GM21717 (cell line): ENCODE measurements at regions not wholly inside any gene's neighbourhood (a gene's known extent, or its start where the extent isn't known, plus 50 kb on each side); places are given as distances from the start of the nearest gene placed in this dataset.

ENCODE experiments used
- ATAC-seq: cut with Tn5 transposase; IDR thresholded peaks from one replicate; pipeline ENCODE4 v1.9.1; 2021; ENCODE audit warnings: mild to moderate bottlenecking, moderate library complexity; ENCODE audit not compliant: unreplicated experiment

DNA sequence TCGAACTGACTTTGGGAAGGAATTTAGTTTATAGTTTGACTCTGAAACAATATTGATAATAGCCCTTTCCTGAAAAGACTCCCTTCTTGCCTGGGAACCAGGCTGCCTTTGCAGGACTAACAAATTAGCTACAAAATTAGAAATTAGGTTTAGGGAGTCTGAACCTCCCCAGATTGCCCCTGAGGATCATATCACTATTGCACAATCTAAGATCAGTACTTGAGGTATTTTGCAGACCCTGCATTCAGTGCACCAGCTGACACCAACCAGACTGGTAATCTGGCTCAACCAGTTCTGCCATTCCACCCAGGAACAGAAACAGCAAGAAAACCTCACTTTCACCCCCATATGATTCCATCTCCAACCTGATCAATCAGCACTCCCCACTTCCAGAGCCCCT lies 131.8 kb upstream of the GALNT5 start:
- no peak for ATAC-seq

DNA sequence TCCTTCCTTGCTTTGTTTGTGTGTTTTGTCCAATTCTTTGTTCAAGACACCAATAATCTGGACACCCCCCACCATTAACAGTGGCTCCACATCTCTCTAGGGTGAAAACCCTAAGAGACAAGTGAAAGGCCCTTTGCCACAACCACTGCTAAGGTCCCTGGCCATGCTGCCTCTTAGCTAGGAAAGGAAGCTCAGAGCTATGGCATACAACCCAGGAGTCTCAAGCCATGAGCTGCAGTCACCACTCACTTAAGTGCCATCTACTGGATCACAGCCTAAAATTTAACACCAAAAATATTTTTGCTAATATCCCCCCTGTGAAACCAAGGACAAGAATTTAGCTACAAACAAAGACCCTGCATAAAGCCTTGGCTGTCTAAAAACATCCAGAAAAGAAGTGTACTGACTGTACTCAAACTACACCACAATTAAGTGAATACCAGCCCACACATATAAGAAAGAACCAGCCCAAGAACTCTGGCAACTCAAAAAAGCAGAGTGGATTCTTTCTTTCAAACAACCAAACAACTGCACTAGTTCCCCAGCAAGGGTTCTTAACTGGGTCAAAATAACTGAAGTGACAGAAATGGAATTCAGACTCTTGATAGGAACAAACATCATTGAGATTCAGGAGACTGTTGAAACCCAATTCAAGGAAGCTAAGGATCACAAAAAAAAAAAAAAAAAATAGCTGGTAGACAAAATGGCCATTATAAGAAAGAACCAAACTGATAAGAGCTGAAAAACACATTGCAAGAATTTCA lies 130.1 kb upstream of the GALNT5 start:
- no peak for ATAC-seq

DNA sequence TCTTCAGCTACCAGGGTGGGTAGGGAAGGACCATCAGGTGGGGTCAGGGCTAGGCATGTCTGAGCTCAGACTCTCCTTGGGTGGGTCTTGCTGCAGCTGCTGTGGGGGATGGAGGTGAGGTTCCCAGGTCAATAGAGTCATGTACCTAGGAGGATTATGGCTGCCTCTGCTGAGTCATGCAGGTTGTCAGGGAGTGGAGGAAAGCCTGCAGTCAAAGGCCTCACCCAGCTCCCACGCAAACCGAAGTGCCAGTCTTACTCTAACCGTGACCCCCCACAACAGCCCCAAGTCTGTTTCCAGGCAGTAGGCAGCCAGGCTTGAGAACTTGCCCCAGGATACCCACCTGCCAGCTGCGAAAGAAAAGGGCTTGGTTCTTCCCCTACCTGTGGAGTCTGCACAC lies 113.6 kb upstream of the GALNT5 start:
- ATAC-seq, result no peak

DNA sequence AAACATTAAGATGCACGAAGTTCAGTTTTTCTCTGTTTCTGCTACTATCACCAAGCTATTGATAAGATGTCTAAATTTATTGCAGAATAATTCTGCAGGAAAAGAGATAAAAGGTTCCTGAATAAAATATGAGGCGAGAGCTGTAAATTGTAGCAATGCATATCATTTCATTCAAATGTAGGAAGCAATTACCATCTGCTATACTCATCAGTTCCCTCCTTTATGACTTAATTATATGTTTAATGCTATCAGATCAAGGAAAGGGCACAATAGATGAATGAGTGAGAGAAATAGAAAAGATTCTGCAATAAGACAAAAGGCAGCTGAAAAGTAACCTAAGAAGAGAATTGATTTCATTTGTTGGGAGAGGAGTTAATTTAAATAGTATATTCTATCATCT lies 108.2 kb upstream of the GALNT5 start:
- ATAC-seq, result no peak

DNA sequence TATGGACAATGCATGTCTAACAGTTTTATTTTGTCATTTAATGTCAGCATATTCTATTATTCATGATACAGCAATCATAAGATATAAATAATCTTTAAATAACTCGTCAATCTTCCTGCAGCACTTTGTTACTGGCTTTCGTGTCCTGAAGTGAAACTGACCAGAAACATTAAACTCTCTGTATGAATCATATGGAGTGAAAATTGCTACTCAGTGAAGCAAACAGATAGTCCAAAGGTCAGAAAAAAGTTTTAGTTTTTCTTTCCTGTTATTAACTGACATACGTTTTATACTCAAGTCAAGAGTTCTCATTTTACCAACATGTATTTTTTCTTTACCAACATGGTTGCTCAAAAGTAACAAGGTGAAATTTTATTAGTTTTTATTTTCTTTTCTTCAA lies 106.8 kb upstream of the GALNT5 start:
- peak; percentile 88 for ATAC-seq

DNA sequence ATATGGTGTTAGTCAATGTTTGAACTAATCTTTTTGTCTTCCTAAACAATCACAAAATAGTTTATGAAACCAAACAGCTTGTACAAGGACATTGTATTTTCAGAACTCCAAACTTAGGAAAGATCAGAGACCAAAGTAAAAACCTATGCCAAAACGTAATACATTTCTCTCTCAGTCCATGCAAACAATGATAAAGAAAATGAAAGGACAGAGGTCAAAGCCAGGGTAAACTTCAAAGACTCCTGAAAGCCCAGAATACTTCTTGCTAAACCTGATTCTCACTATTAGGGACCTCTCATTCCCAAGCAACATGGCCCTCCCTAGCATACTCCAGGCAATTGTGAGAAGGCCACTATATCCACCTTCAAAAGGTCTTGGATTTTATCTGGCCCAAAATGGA lies 105.1 kb upstream of the GALNT5 start:
- peak; percentile 36 for ATAC-seq

DNA sequence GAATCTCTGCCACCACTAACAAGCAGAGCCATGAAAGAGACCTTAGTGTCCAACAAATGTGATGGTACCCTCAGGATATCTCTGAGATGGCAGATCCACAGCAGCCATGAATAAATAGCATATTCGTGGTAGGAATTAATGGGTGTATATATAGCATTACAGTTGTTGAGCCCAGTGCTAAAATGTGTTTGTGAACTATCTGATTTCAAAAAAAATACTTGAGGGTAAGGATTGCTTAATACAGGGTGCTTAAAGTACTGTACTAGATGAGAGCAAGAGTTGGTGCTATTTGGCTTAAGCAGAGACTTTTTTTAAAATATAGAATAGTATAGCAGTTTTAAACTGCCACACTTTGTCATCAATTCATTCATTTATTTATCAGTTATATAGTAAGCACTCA lies 101.5 kb upstream of the GALNT5 start:
- ATAC-seq, result no peak

DNA sequence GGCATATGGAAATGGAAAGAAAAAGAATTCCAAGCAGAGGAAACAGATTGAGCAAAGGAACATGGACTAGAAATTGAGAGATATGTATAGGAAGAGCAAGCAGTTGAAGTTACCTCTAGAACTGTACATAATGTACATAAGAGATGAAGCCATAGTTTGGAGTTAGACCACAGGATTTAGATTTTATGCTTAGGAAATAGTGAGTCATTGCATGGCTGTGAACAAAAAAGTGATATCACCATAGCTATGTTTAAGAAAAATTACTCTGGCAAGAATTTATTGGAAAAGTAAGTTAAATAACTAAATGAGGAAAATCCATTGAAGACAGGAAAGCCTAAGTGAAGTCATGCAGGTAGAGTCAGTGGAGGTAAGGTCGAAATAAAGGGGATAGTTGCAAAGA lies 99.4 kb upstream of the GALNT5 start:
- no peak for ATAC-seq

DNA sequence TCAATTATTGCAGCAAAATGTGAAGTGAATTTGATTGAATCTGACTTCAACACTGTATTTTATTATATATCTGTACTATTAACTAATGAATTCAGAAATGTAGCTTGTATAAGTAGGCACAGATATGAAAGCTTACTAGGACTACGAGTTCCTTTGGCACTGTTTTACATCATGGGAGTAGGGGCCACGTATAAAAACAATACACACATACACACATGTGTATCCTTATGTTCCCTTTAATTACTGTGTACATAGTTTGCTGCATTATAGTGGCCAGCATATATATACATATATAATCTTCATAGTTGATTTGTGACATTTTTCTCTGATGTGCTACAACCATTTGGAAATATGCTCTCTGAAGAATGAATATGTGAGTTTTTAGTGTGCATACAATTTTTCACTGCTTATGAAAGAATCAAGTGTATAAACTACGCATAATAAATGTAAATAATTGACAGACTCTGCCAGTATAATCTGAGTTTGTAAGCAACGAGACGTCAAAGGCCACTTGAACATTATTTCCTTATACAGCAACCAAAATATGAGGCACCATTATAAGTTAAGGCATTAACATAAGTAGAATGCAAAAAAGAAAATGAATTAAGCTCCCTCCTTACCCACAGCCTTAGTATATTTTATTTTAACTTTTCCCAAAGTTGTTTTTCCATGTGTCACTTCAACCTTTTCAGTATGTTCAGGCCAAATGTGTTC lies 98.1 kb upstream of the GALNT5 start:
- no peak for ATAC-seq

DNA sequence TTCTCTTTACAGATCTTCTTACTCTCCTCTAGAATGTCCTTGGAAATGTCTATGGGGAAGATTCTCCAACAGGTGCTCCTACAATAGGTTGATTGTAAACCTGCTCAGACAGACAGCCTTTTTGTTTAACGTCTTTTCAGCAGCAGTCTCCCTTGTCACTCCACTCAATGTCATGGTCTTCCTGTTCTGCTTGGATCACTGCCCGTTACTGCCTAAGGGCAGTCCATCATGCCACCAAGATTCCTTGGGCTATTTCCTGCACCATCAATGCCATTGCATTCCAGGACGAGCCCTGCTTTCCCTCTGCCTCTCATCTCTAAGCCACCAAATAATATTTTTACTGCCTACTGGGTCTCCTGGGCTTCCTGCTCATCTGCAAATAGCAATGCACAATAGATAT lies 97.4 kb upstream of the GALNT5 start:
- ATAC-seq, result no peak

DNA sequence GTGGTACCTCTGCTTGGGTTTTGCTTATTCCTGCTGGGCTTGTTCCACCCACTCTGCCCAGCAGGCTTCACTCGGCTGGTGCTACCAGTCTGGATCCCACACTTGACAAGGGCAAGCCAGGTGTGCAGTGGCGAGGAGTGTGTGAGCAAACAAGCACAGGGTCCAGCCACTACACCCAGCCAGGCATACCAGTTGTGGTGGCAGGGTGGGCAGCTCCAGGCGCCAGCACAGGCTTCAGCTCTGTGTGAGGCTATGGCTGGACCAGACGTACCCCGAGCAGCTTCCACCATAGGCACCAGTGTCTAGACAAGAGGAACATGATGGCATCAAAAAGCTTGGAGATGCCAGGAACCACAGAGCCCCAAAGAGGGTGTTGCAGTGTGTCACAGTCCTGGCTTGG lies 93.1 kb upstream of the GALNT5 start:
- no peak for ATAC-seq

DNA sequence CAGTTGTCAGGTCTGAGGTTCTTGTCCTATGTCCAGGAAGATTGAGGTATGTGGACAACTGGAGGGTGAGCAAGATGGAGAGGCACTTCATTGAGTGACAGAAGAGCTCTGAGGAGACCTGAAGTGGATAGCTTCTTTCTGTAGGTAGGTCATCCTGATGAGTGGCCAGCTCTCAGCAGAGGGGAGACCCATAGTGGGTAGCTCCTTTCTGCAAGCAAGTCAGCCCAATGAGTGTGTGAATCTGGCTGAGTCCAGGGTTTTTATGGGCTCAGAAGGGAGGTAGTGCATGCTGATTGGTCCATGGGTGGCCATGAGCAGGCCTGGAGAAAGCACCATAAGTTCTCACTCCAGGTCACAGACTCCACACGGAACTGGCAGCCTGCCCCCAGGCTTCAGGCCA lies 92.6 kb upstream of the GALNT5 start:
- no peak for ATAC-seq

DNA sequence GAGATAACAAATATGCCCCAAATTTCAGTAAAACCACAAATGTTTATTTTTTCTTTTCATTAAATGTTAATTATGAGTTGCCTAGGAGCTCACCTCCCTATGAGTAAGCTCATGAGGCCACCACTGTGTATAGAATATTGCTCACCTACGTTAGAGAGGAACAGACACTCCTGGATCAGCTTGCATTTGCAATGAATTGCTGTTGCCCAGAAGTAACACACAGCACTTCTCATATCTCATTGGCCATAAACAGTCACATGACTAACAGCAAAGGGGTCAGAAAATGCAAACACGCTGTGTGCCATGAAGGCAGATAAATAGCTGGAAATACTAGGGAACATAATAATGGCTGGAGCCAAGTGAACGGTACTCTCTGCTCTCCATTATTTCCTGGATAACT lies 89.0 kb upstream of the GALNT5 start:
- no peak for ATAC-seq

DNA sequence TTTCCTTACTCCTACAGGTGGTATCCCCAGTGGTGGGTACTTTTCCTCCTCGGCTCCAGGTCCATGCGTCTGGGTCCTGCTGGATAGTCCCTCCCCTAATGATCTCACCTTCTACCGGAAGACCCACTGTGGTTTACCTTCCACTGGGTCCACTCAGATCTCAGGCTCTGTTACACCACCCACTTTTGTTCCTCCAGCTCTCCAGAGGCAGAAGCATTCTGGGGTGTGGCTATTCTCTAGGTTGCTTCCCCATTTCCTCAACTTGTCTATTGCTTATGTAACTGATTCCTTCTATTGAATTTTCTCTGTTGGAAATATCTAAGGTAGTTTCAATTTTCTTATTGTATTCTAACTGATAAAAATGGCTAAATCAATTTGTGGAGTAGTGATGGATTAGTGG lies 87.6 kb upstream of the GALNT5 start:
- ATAC-seq, result no peak

DNA sequence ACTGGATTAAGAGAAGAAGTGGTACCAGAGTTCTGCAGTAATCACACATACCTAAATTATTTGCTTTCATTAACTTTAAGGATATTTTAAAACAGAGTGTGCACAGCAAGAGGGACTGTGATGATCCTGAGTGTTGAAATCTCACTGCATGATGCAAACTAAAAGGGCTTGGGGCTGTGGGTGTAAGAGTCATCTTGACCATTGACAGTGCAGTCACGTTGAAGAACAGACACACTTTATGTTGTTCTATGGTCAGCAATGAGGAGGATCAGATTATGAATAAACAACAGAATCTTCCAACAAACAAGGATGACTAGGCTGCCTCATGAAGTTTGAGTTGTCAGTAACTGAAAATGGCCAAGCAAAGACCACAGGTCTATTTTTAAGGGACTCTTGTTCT lies 87.2 kb upstream of the GALNT5 start:
- ATAC-seq, result no peak

DNA sequence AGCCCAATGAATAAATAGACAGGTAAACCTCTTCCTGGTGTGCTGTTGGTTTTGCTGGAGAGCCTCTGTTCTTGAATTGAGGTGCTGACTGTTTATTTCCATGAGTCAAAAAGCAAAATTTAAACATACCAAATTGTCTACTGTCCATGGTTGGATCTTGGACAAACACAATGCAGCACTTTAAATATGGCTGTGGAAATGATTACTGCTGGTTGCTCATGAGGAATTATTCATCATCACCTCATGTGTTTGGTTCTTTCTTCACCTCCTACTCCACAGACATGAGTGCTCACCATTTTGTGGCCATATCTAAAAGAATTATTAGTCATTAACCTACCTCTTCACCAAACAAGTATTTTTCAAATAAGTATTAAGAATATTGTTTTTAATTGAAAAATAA lies 85.3 kb upstream of the GALNT5 start:
- no peak for ATAC-seq

DNA sequence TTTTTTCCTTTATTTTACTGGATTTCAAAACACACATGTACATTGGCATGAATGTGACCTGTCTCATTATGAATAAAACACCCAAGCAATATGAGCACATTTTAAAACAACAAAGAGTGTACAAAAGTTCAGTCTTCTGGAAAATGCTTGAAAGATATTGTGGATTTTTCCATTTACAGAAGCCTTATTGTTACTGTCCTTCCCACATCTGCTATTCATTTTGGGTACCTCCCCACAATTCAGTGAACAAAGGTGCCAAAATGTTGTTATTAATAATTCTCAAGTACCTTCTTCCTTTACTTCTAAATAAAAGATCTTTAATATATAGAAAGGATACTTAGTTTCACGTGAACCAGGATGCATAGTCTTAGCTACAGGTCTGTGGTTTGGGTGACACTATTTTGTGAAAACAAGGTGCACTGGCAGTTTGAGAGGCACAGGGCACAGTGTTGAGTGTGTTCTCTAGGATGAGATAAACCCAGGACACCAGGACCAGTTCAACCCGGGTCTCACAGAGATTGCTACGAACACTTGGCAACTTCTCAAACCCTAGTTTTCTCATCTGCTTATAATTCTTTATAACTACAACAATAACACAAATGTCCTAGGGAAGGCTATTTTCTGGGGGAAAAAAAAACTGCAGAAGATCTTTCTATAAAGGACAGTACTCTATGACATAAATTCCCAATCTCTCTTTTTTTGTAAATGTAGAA lies 84.5 kb upstream of the GALNT5 start:
- ATAC-seq, result no peak

DNA sequence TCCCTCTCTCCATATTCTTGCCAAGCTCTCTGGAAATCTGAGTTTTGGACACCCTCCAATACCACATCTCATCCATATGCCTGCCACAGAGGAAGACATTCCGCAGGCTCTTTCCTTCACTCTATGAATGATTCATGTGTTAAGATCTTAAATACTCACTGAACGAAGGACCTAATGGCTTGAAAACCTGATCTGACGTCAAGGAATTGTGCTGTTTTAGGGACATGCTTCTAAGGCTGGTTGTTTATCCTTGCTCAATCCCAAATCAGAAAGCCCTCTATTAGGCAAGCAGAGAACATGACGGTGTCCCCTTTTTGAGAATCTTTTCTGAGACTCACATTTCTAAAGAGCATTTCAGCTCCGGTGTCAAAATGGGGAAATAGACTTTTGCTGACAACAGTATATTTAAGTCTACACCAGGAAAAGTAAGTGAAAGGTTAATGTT lies 83.7 kb upstream of the GALNT5 start:
- ATAC-seq, result no peak

DNA sequence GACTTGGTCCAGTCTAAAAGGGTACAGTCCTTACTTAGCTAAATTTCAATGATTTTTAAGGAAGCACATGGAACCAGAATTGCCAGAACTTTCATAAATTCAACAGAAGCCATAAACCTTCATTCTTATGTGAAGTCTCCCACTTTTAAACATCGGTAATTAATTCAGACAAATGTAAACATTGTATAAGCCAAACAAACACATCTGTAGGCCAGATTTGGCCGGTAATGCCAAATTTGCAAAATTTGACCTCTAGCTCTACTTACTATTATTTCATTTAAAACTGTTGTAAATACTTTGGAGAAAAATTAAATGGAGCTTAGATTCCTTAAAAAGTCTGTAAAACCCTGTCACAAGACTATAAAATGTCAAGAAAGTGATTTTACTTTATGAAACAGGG lies 83.2 kb upstream of the GALNT5 start:
- no peak for ATAC-seq

DNA sequence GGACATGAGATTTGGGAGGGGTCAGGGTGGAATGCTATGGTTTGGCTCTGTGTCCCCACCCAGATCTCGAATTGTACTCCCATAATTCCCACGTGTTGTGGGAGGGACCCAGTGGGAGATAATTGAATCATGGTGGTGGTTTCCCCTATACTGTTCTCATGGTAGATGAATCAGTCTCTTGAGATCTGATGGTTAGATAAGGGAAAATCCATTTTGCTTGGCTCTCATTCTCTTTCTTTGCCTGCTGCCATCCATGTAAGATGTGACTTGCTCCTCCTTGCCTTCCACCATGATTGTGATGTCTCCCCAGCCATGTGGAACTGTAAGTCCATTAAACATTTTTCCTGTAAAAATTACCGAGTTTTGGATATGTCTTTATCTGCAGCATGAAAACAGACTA lies 80.9 kb upstream of the GALNT5 start:
- ATAC-seq, result no peak

DNA sequence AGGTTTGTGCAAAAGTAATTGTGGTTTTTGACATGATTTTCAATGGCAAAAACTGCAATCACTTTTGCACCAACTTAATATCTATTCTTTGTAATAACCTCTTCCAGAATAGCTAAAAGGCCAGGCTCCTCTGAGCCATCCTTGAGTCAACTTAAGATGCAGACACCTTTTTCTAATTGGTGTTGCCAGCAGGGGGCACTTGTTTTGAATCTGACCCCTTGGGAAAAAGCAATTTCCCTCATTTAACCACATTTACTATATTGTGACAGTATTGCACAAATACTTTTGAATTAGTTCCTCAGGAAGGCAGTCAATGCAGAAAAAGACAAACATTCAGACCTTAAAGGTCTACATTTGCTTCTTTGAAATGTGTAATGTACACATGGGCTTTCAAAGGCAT lies 78.6 kb upstream of the GALNT5 start:
- ATAC-seq, result no peak
